Mesenchymal stem cell (in vitro differentiated cells and primary cell): ENCODE measurements at regions not wholly inside any gene's neighbourhood (a gene's known extent, or its start where the extent isn't known, plus 50 kb on each side); places are given as distances from the start of the nearest gene placed in this dataset.
A peak's percentile ranks its signal among the peaks of the same experiment; 100 is the strongest.
"Not testable (repeated sequence)": the region's sequence is repeated elsewhere in the genome, so short reads cannot be mapped to it uniquely, and the experiment has no call there.

Experiments
- DNase-seq: peaks from one replicate; pipeline ENCODE4 v3.0.0-alpha.2; 2013
- H2AFZ ChIP-seq: one replicate; pipeline ENCODE4 v1.6.1; 2013; ENCODE audit warnings: low read depth, mild to moderate bottlenecking, control low read depth, inconsistent platforms, low read length, moderate library complexity
- H2AK5ac ChIP-seq: 2 replicates; pipeline ENCODE4 v1.6.1; 2013; ENCODE audit warnings: low read length, moderate library complexity, mild to moderate bottlenecking, inconsistent platforms; ENCODE audit not compliant: severe bottlenecking
- H2BK120ac ChIP-seq: one replicate; pipeline ENCODE4 v1.6.1; 2013; ENCODE audit warnings: low read depth, mild to moderate bottlenecking, inconsistent platforms, low read length, moderate library complexity
- H2BK12ac ChIP-seq, 2 experiments: one replicate each; pipeline ENCODE4 v1.6.1; 2013; ENCODE audit warnings: inconsistent platforms in 2 of 2, low read length in 2 of 2, mild to moderate bottlenecking in 2 of 2, moderate library complexity in 2 of 2, control low read depth in 1 of 2
- H2BK15ac ChIP-seq: one replicate; pipeline ENCODE4 v1.6.1; 2013; ENCODE audit warnings: mild to moderate bottlenecking, low read depth, inconsistent platforms; ENCODE audit not compliant: poor library complexity, severe bottlenecking
- H2BK5ac ChIP-seq: 2 replicates; pipeline ENCODE4 v1.6.1; 2013; ENCODE audit warnings: low read depth, mild to moderate bottlenecking, low read length, control low read depth, inconsistent platforms; ENCODE audit not compliant: poor library complexity, severe bottlenecking
- H3K14ac ChIP-seq, 2 experiments: one replicate each; pipeline ENCODE4 v1.6.1; 2013; ENCODE audit warnings: inconsistent platforms in 2 of 2, low read length in 2 of 2, control low read depth in 1 of 2, mild to moderate bottlenecking in 1 of 2, moderate library complexity in 1 of 2
- H3K18ac ChIP-seq, 2 experiments: one replicate each; pipeline ENCODE4 v1.6.1; 2013; ENCODE audit warnings: inconsistent platforms in 2 of 2, low read length in 2 of 2, control low read depth in 1 of 2, low read depth in 1 of 2, mild to moderate bottlenecking in 1 of 2
- H3K23ac ChIP-seq, 2 experiments: one replicate each; pipeline ENCODE4 v1.6.1; 2013; ENCODE audit warnings: inconsistent platforms in 2 of 2, low read length in 2 of 2, mild to moderate bottlenecking in 2 of 2, moderate library complexity in 2 of 2, control low read depth in 1 of 2
- H3K27ac ChIP-seq: 2 replicates; pipeline ENCODE4 v1.5.1; 2013; ENCODE audit warnings: mild to moderate bottlenecking, moderate library complexity, low read length, control low read depth, inconsistent platforms; ENCODE audit not compliant: poor library complexity, severe bottlenecking
- H3K27me3 ChIP-seq, 2 experiments: 2 replicates each; pipeline versions ENCODE4 v1.6.1 to v1.7.0; 2013; ENCODE audit warnings: low read length in 2 of 2, mild to moderate bottlenecking in 2 of 2, moderate library complexity in 2 of 2, control low read depth in 1 of 2, inconsistent platforms in 1 of 2; ENCODE audit not compliant: control insufficient read depth in 1 of 2, insufficient read depth in 1 of 2
- H3K36me3 ChIP-seq, 2 experiments: 2 replicates each; pipeline versions ENCODE4 v1.6.1 to v1.7.0; 2013; ENCODE audit warnings: low read length in 2 of 2, control low read depth in 1 of 2, inconsistent platforms in 1 of 2, low read depth in 1 of 2, mild to moderate bottlenecking in 1 of 2; ENCODE audit not compliant: insufficient read depth in 2 of 2, control insufficient read depth in 1 of 2
- H3K4ac ChIP-seq, 2 experiments: one replicate each; pipeline ENCODE4 v1.6.1; 2013; ENCODE audit warnings: inconsistent platforms in 2 of 2, low read length in 2 of 2, mild to moderate bottlenecking in 2 of 2, moderate library complexity in 2 of 2, control low read depth in 1 of 2, low read depth in 1 of 2
- H3K4me1 ChIP-seq: 2 replicates; pipeline ENCODE4 v1.6.1; 2013; ENCODE audit warnings: low read depth, low read length, control low read depth; ENCODE audit not compliant: control insufficient read depth, insufficient read depth
- H3K4me2 ChIP-seq: 2 replicates; pipeline ENCODE4 v1.6.1; 2013; ENCODE audit warnings: low read length, mild to moderate bottlenecking, inconsistent platforms; ENCODE audit not compliant: poor library complexity, severe bottlenecking
- H3K4me3 ChIP-seq, 2 experiments: 2 replicates each; pipeline versions ENCODE4 v1.5.1 to v1.7.0; 2013; ENCODE audit warnings: low read length in 2 of 2, mild to moderate bottlenecking in 2 of 2, control low read depth in 1 of 2, low read depth in 1 of 2; ENCODE audit not compliant: insufficient read depth in 1 of 2
- H3K79me1 ChIP-seq: replicated peaks from 2 replicates; pipeline ENCODE4 v1.6.1; 2013; ENCODE audit warnings: mild to moderate bottlenecking, control low read depth, low read length, inconsistent platforms; ENCODE audit not compliant: poor library complexity, severe bottlenecking
- H3K9ac ChIP-seq: 2 replicates; pipeline ENCODE4 v1.7.0; 2013; ENCODE audit warnings: mild to moderate bottlenecking, low read length, moderate library complexity
- H3K9me3 ChIP-seq: 2 replicates; pipeline ENCODE4 v1.7.0; 2013; ENCODE audit warnings: mild to moderate bottlenecking, low read length; ENCODE audit not compliant: control insufficient read depth
- H4K8ac ChIP-seq: one replicate; pipeline ENCODE4 v1.6.1; 2013; ENCODE audit warnings: inconsistent platforms, mild to moderate bottlenecking, low read length, moderate library complexity
- H4K91ac ChIP-seq: one replicate; pipeline ENCODE4 v1.6.1; 2013; ENCODE audit warnings: mild to moderate bottlenecking, low read length, inconsistent platforms
- WGBS: methylation state at CpG from one replicate; pipeline ENCODE4 v1.1.7; 2013; ENCODE audit warnings: mixed read lengths; 5-methylcytosine and 5-hydroxymethylcytosine counted together

- no peak overlapping the region for H2BK12ac ChIP-seq
- no peak overlapping the region for H3K9ac ChIP-seq
- no peak overlapping the region for H2BK15ac ChIP-seq
- no peak overlapping the region for H4K8ac ChIP-seq
- H3K27me3 ChIP-seq: no peaks in the 10 kb centered on the region
- no peak overlapping the region for H2BK120ac ChIP-seq
- no peak overlapping the region for H3K23ac ChIP-seq
- 93% methylated on average over 15 of the region's 15 CpGs for WGBS
- no peak overlapping the region for H3K4me2 ChIP-seq
- H3K4me3 ChIP-seq: no peak overlapping the region
- H2AK5ac ChIP-seq: no peak overlapping the region
- H3K9me3 ChIP-seq: no peaks in the 10 kb centered on the region
- H3K79me1 ChIP-seq: no peaks in the 10 kb centered on the region
- H2BK5ac ChIP-seq: no peak overlapping the region
- no peak overlapping the region for H4K91ac ChIP-seq
- H3K36me3 ChIP-seq: no peaks in the 10 kb centered on the region
- H3K14ac ChIP-seq: no peak overlapping the region
- no peak for DNase-seq
- H3K4me1 ChIP-seq: no peaks in the 10 kb centered on the region
- H3K27ac ChIP-seq: no peak overlapping the region
- H3K4ac ChIP-seq: no peak overlapping the region
- H3K18ac ChIP-seq: no peak overlapping the region
- no peak overlapping the region for H2AFZ ChIP-seq
Measured at GRCh38 chr7:10476642-10477041, 497.0 kb upstream of the PHF14 start.

GRCh38 chr7:10483671-10484070 lies 490.0 kb upstream of the PHF14 start:
- Histone ChIP-seq H3K79me1 (no peaks in the 10 kb centered on the region), H3K27me3 (no peaks in the 10 kb centered on the region), H3K4me2 (no peak overlapping the region), H3K4me3 (no peak overlapping the region), H3K27ac (no peak overlapping the region), H3K14ac (no peak overlapping the region), H3K18ac (no peak overlapping the region), H2AFZ (no peak overlapping the region), H2AK5ac (no peak overlapping the region), H2BK120ac (no peak overlapping the region), H2BK12ac (no peak overlapping the region), H3K4ac (no peak overlapping the region), H3K4me1 (no peaks in the 10 kb centered on the region), H3K9ac (no peak overlapping the region), H4K91ac (no peak overlapping the region), H2BK15ac (no peak overlapping the region), H4K8ac (no peak overlapping the region), H3K36me3 (no peaks in the 10 kb centered on the region), H3K9me3 (peaks cover 5% of the 10 kb centered on the region), H2BK5ac (no peak overlapping the region), H3K23ac (no peak overlapping the region)
- WGBS: 65% methylated on average over 3 of the region's 5 CpGs
- peak; percentile 7 for DNase-seq

- Histone ChIP-seq H3K9me3 (peaks cover 5% of the 10 kb centered on the region), H2BK15ac (no peak overlapping the region), H3K4me3 (no peak overlapping the region), H3K14ac (no peak overlapping the region), H2BK120ac (no peak overlapping the region), H2BK12ac (no peak overlapping the region), H2AK5ac (no peak overlapping the region), H4K91ac (no peak overlapping the region), H3K79me1 (no peaks in the 10 kb centered on the region), H3K4me1 (no peaks in the 10 kb centered on the region), H3K27me3 (no peaks in the 10 kb centered on the region), H3K4me2 (no peak overlapping the region), H3K36me3 (no peaks in the 10 kb centered on the region), H4K8ac (no peak overlapping the region), H3K4ac (no peak overlapping the region), H3K27ac (no peak overlapping the region), H3K9ac (no peak overlapping the region), H3K18ac (no peak overlapping the region), H2BK5ac (no peak overlapping the region), H2AFZ (no peak overlapping the region), H3K23ac (no peak overlapping the region)
- no peak for DNase-seq
Measured at GRCh38 chr7:10484767-10485166, 488.9 kb upstream of the PHF14 start.

GRCh38 chr7:10501206-10501884 lies 472.3 kb upstream of the PHF14 start:
- H3K27ac ChIP-seq, H3K36me3 ChIP-seq, H3K4me3 ChIP-seq, H3K14ac ChIP-seq, H2AK5ac ChIP-seq, H2BK12ac ChIP-seq, H4K91ac ChIP-seq, H3K27me3 ChIP-seq, H3K9ac ChIP-seq, H3K23ac ChIP-seq, H2BK15ac ChIP-seq, H3K4me2 ChIP-seq, DNase-seq, H2BK5ac ChIP-seq, H3K18ac ChIP-seq, H3K79me1 ChIP-seq, H2BK120ac ChIP-seq, H4K8ac ChIP-seq, H3K4me1 ChIP-seq, H2AFZ ChIP-seq, H3K4ac ChIP-seq: not testable (repeated sequence)
- WGBS: 83% methylated on average over 18 of the region's 18 CpGs
- H3K9me3 ChIP-seq: peaks cover 26% of the 10 kb centered on the region
